WTC11 (cell line): ENCODE measurements at regions not wholly inside any gene's neighbourhood (a gene's known extent, or its start where the extent isn't known, plus 50 kb on each side); places are given as distances from the start of the nearest gene placed in this dataset.

Source experiments
- ATAC-seq: fragments of 200-7000 bp; cut with Tn5 transposase; 2 replicates; pipeline ENCODE4 v1.10.0; 2021; ENCODE audit warnings: mild to moderate bottlenecking, moderate library complexity
- CTCF ChIA-PET: fragments of 300-600 bp; sonication (Branson Sonifier 250); formaldehyde crosslinking; loops from one replicate; lab custom pipeline; 2021; ENCODE audit warnings: antibody characterized with exemption; lab: Charles Lee
- POLR2A ChIA-PET: fragments of 350-600 bp; sonication (Branson Sonifier 250); formaldehyde crosslinking; loops from one replicate; lab custom pipeline; 2021; ENCODE audit warnings: antibody characterized with exemption; lab: Charles Lee
- DNase-seq: peaks from one replicate; pipeline ENCODE4 v3.0.0; 2021; ENCODE audit warnings: low spot score
- H3K27ac Mint-ChIP-seq: 2 replicates; pipeline ENCODE4 v1.8.0; 2021; ENCODE audit warnings: mixed read lengths
- H3K27me3 Mint-ChIP-seq: 2 replicates; pipeline ENCODE4 v1.8.0; 2021; ENCODE audit warnings: low read depth, mild to moderate bottlenecking, moderate library complexity, mixed read lengths
- H3K36me3 Mint-ChIP-seq: 2 replicates; pipeline ENCODE4 v1.8.0; 2021; ENCODE audit warnings: mixed read lengths
- H3K4me1 Mint-ChIP-seq: 2 replicates; pipeline ENCODE4 v1.8.0; 2022; ENCODE audit warnings: mixed read lengths
- H3K4me3 Mint-ChIP-seq: 2 replicates; pipeline ENCODE4 v1.8.0; 2021; ENCODE audit warnings: mild to moderate bottlenecking, moderate library complexity, mixed read lengths
- H3K9me3 Mint-ChIP-seq: 2 replicates; pipeline ENCODE4 v1.8.0; 2021; ENCODE audit warnings: mixed read lengths
- FOXJ3 ChIP-seq: sonication (generic); formaldehyde crosslinking; IDR thresholded peaks from 2 replicates; pipeline ENCODE4 v1.9.0; 2021; ENCODE audit warnings: missing genetic modification reagents, mild to moderate bottlenecking, borderline replicate concordance
- GABPB1 ChIP-seq: sonication (generic); formaldehyde crosslinking; IDR thresholded peaks from 2 replicates; pipeline ENCODE4 v1.8.1; 2023; ENCODE audit warnings: mild to moderate bottlenecking, missing genetic modification reagents
- IRF2 ChIP-seq: sonication (generic); formaldehyde crosslinking; IDR thresholded peaks from 2 replicates; pipeline ENCODE4 v1.8.0; 2022; ENCODE audit warnings: low read depth, missing genetic modification reagents, borderline replicate concordance
- JAZF1 ChIP-seq: fragments of 250-450 bp; sonication (Bioruptor Pico); IDR thresholded peaks from 2 replicates; pipeline ENCODE4 v1.9.0; 2021; ENCODE audit warnings: moderate library complexity, mild to moderate bottlenecking, inconsistent platforms
- MYBL2 ChIP-seq: sonication (generic); formaldehyde crosslinking; IDR thresholded peaks from 2 replicates; pipeline ENCODE4 v1.8.1; 2023; ENCODE audit warnings: mild to moderate bottlenecking, moderate library complexity, missing genetic modification reagents
- NFE2L1 ChIP-seq: sonication (generic); formaldehyde crosslinking; IDR thresholded peaks from 2 replicates; pipeline ENCODE4 v1.8.1; 2023; ENCODE audit warnings: missing genetic modification reagents
- NFYB ChIP-seq: sonication (generic); formaldehyde crosslinking; conservative IDR thresholded peaks from 2 replicates; pipeline ENCODE4 v1.8.0; 2022; ENCODE audit warnings: low read depth, missing genetic modification reagents
- NR1H2 ChIP-seq: sonication (generic); formaldehyde crosslinking; IDR thresholded peaks from 2 replicates; pipeline ENCODE4 v1.9.0; 2021; ENCODE audit warnings: mild to moderate bottlenecking, moderate library complexity, missing genetic modification reagents
- TCF7 ChIP-seq: sonication (generic); formaldehyde crosslinking; IDR thresholded peaks from 2 replicates; pipeline ENCODE4 v1.8.0; 2022; ENCODE audit warnings: mild to moderate bottlenecking, low read depth, missing genetic modification reagents, moderate library complexity
- ZNF317 ChIP-seq: sonication (generic); formaldehyde crosslinking; IDR thresholded peaks from 2 replicates; pipeline ENCODE4 v1.8.1; 2023; ENCODE audit warnings: low read depth, mild to moderate bottlenecking, moderate library complexity, missing genetic modification reagents, borderline replicate concordance
- ZNF396 ChIP-seq: fragments of 250-450 bp; sonication (Bioruptor Pico); IDR thresholded peaks from 2 replicates; pipeline ENCODE4 v1.8.0; 2021; ENCODE audit warnings: mild to moderate bottlenecking, moderate library complexity, borderline replicate concordance
- ZNF416 ChIP-seq: fragments of 250-450 bp; sonication (Bioruptor Pico); IDR thresholded peaks from 2 replicates; pipeline ENCODE4 v1.9.0; 2021; ENCODE audit warnings: mild to moderate bottlenecking, inconsistent platforms
- TF ChIP-seq, protein P1 (sequence below): sonication (generic); formaldehyde crosslinking; IDR thresholded peaks from 2 replicates; pipeline ENCODE4 v1.8.0; 2022; ENCODE audit warnings: mild to moderate bottlenecking, missing genetic modification reagents
- TF ChIP-seq, protein P2 (sequence below): fragments of 250-450 bp; sonication (Bioruptor Pico); IDR thresholded peaks from 2 replicates; pipeline ENCODE4 v1.9.0; 2021; ENCODE audit warnings: moderate library complexity, mild to moderate bottlenecking, inconsistent platforms, borderline replicate concordance
- TF ChIP-seq, protein P3 (sequence below): sonication (generic); formaldehyde crosslinking; IDR thresholded peaks from 2 replicates; pipeline ENCODE4 v1.8.1; 2022; ENCODE audit warnings: low read depth, mild to moderate bottlenecking, moderate library complexity, missing genetic modification reagents, borderline replicate concordance
- TF ChIP-seq, protein P4 (sequence below): fragments of 250-450 bp; sonication (Bioruptor Pico); IDR thresholded peaks from 2 replicates; pipeline ENCODE4 v1.9.0; 2021; ENCODE audit warnings: mild to moderate bottlenecking, borderline replicate concordance
- TF ChIP-seq, protein P5 (sequence below): sonication (generic); formaldehyde crosslinking; IDR thresholded peaks from 2 replicates; pipeline ENCODE4 v1.8.0; 2023; ENCODE audit warnings: missing genetic modification reagents, mild to moderate bottlenecking, borderline replicate concordance
- TF ChIP-seq, protein P6 (sequence below): fragments of 200-600 bp; IDR thresholded peaks from 2 replicates; pipeline ENCODE4 v1.8.0; 2022; ENCODE audit warnings: antibody characterized with exemption
- TF ChIP-seq, protein P7 (sequence below): sonication (generic); formaldehyde crosslinking; IDR thresholded peaks from 2 replicates; pipeline ENCODE4 v1.8.1; 2022; ENCODE audit warnings: missing genetic modification reagents, borderline replicate concordance

DNA sequence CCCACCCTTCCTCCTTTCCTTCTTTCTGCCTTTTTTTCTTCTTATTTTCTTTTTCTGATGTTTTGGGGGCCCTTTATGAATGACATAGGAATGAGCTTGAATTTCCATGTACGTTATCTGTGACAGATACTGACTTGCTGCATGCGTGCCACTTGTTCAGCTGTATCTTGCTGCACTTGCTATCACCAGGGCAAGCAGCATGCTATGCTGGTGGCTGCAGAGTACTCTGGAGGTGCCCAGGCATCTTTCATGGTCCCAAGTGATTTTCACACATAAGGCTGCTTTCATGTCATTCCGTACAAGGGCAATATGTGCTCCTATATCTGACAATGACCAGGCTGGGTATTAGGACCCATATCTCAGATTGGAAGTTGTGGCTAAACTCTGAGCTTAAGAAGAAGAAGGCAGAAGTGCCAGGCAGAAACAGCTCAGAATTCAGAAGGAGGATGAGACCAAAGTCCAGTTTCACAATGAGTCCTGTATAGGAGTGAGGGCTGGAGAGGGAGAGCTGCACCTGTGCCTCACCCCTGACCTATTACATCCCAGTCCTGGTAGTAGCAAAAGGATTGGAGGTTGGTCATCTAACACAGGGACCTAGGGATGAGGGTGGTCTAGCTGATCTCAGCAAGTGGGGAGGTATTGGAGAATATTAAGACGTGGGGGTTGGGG, 299.0 kb upstream of the DDHD1 start:
- no peaks in the 10 kb centered on the region for H3K36me3 Mint-ChIP-seq
- H3K27me3 Mint-ChIP-seq = no peaks in the 10 kb centered on the region
- no peak overlapping the region for H3K27ac Mint-ChIP-seq
- POLR2A ChIA-PET = no interaction called here
- H3K9me3 Mint-ChIP-seq = no peaks in the 10 kb centered on the region; the same call in 1 of the 2 replicates
- no peak overlapping the region for H3K4me3 Mint-ChIP-seq
- TF ChIP-seq, protein P1, sequence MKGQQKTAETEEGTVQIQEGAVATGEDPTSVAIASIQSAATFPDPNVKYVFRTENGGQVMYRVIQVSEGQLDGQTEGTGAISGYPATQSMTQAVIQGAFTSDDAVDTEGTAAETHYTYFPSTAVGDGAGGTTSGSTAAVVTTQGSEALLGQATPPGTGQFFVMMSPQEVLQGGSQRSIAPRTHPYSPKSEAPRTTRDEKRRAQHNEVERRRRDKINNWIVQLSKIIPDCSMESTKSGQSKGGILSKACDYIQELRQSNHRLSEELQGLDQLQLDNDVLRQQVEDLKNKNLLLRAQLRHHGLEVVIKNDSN (CRISPR knock-in tag) = no peak
- TF ChIP-seq ZNF317 (CRISPR knock-in tag) (no peak), ZNF416 (CRISPR knock-in tag) (no peak), NR1H2 (CRISPR knock-in tag) (no peak), ZNF396 (CRISPR knock-in tag) (no peak), MYBL2 (CRISPR knock-in tag) (no peak), IRF2 (CRISPR knock-in tag) (no peak), NFYB (CRISPR knock-in tag) (no peak)
- TF ChIP-seq, protein P2, sequence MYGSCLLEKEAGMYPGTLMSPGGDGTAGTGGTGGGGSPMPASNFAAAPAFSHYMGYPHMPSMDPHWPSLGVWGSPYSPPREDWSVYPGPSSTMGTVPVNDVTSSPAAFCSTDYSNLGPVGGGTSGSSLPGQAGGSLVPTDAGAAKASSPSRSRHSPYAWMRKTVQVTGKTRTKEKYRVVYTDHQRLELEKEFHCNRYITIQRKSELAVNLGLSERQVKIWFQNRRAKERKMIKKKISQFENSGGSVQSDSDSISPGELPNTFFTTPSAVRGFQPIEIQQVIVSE (CRISPR knock-in tag) = no peak
- TF ChIP-seq, protein P3, sequence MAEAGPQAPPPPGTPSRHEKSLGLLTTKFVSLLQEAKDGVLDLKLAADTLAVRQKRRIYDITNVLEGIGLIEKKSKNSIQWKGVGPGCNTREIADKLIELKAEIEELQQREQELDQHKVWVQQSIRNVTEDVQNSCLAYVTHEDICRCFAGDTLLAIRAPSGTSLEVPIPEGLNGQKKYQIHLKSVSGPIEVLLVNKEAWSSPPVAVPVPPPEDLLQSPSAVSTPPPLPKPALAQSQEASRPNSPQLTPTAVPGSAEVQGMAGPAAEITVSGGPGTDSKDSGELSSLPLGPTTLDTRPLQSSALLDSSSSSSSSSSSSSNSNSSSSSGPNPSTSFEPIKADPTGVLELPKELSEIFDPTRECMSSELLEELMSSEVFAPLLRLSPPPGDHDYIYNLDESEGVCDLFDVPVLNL = no peak
- TF ChIP-seq, protein P4, sequence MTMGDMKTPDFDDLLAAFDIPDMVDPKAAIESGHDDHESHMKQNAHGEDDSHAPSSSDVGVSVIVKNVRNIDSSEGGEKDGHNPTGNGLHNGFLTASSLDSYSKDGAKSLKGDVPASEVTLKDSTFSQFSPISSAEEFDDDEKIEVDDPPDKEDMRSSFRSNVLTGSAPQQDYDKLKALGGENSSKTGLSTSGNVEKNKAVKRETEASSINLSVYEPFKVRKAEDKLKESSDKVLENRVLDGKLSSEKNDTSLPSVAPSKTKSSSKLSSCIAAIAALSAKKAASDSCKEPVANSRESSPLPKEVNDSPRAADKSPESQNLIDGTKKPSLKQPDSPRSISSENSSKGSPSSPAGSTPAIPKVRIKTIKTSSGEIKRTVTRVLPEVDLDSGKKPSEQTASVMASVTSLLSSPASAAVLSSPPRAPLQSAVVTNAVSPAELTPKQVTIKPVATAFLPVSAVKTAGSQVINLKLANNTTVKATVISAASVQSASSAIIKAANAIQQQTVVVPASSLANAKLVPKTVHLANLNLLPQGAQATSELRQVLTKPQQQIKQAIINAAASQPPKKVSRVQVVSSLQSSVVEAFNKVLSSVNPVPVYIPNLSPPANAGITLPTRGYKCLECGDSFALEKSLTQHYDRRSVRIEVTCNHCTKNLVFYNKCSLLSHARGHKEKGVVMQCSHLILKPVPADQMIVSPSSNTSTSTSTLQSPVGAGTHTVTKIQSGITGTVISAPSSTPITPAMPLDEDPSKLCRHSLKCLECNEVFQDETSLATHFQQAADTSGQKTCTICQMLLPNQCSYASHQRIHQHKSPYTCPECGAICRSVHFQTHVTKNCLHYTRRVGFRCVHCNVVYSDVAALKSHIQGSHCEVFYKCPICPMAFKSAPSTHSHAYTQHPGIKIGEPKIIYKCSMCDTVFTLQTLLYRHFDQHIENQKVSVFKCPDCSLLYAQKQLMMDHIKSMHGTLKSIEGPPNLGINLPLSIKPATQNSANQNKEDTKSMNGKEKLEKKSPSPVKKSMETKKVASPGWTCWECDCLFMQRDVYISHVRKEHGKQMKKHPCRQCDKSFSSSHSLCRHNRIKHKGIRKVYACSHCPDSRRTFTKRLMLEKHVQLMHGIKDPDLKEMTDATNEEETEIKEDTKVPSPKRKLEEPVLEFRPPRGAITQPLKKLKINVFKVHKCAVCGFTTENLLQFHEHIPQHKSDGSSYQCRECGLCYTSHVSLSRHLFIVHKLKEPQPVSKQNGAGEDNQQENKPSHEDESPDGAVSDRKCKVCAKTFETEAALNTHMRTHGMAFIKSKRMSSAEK = no peak
- TF ChIP-seq, protein P5, sequence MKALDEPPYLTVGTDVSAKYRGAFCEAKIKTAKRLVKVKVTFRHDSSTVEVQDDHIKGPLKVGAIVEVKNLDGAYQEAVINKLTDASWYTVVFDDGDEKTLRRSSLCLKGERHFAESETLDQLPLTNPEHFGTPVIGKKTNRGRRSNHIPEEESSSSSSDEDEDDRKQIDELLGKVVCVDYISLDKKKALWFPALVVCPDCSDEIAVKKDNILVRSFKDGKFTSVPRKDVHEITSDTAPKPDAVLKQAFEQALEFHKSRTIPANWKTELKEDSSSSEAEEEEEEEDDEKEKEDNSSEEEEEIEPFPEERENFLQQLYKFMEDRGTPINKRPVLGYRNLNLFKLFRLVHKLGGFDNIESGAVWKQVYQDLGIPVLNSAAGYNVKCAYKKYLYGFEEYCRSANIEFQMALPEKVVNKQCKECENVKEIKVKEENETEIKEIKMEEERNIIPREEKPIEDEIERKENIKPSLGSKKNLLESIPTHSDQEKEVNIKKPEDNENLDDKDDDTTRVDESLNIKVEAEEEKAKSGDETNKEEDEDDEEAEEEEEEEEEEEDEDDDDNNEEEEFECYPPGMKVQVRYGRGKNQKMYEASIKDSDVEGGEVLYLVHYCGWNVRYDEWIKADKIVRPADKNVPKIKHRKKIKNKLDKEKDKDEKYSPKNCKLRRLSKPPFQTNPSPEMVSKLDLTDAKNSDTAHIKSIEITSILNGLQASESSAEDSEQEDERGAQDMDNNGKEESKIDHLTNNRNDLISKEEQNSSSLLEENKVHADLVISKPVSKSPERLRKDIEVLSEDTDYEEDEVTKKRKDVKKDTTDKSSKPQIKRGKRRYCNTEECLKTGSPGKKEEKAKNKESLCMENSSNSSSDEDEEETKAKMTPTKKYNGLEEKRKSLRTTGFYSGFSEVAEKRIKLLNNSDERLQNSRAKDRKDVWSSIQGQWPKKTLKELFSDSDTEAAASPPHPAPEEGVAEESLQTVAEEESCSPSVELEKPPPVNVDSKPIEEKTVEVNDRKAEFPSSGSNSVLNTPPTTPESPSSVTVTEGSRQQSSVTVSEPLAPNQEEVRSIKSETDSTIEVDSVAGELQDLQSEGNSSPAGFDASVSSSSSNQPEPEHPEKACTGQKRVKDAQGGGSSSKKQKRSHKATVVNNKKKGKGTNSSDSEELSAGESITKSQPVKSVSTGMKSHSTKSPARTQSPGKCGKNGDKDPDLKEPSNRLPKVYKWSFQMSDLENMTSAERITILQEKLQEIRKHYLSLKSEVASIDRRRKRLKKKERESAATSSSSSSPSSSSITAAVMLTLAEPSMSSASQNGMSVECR (CRISPR knock-in tag) = no peak
- TF ChIP-seq, all 79 proteins: peak for 0
- ATAC-seq (no peak), DNase-seq (no peak)
- CTCF ChIA-PET = no interaction called here
- H3K4me1 Mint-ChIP-seq = peaks cover 12% of the 10 kb centered on the region

DNA sequence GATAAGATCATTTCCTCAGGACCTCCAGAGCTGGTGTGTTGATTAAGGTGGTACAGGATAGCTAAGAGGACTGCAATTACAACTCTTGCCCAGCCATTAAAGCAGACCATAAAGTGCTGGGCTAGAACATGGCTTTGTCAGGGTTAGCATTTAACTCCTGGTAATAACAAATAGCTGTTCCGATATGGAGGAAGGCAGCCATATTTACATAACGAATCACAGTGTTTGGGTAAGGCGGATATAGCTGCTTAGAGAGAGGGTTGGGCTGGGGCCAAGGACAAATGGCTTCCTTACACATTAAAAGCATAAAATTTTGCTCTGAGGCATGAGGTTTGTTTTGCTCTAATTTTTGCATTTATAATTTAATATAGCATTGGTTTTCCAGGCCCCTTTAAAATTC, 297.7 kb upstream of the DDHD1 start:
- ATAC-seq (no peak), DNase-seq (no peak)
- no peaks in the 10 kb centered on the region; the same call in 1 of the 2 replicates for H3K9me3 Mint-ChIP-seq
- no peak overlapping the region for H3K4me3 Mint-ChIP-seq
- H3K4me1 Mint-ChIP-seq = peaks cover 12% of the 10 kb centered on the region
- no peak overlapping the region for H3K27ac Mint-ChIP-seq
- ChIA-PET POLR2A (no interaction called here), CTCF (no interaction called here)
- no peaks in the 10 kb centered on the region for H3K36me3 Mint-ChIP-seq
- no peaks in the 10 kb centered on the region for H3K27me3 Mint-ChIP-seq
- TF ChIP-seq, protein P6, sequence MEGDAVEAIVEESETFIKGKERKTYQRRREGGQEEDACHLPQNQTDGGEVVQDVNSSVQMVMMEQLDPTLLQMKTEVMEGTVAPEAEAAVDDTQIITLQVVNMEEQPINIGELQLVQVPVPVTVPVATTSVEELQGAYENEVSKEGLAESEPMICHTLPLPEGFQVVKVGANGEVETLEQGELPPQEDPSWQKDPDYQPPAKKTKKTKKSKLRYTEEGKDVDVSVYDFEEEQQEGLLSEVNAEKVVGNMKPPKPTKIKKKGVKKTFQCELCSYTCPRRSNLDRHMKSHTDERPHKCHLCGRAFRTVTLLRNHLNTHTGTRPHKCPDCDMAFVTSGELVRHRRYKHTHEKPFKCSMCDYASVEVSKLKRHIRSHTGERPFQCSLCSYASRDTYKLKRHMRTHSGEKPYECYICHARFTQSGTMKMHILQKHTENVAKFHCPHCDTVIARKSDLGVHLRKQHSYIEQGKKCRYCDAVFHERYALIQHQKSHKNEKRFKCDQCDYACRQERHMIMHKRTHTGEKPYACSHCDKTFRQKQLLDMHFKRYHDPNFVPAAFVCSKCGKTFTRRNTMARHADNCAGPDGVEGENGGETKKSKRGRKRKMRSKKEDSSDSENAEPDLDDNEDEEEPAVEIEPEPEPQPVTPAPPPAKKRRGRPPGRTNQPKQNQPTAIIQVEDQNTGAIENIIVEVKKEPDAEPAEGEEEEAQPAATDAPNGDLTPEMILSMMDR = no peak
- TF ChIP-seq TCF7 = no peak
- no peak for TF ChIP-seq FOXJ3 (CRISPR knock-in tag)
- no peak for TF ChIP-seq JAZF1
- TF ChIP-seq, protein P7, sequence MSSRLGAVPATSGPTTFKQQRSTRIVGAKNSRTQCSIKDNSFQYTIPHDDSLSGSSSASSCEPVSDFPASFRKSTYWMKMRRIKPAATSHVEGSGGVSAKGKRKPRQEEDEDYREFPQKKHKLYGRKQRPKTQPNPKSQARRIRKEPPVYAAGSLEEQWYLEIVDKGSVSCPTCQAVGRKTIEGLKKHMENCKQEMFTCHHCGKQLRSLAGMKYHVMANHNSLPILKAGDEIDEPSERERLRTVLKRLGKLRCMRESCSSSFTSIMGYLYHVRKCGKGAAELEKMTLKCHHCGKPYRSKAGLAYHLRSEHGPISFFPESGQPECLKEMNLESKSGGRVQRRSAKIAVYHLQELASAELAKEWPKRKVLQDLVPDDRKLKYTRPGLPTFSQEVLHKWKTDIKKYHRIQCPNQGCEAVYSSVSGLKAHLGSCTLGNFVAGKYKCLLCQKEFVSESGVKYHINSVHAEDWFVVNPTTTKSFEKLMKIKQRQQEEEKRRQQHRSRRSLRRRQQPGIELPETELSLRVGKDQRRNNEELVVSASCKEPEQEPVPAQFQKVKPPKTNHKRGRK = no peak
- no peak for TF ChIP-seq NFE2L1
- no peak for TF ChIP-seq GABPB1 (CRISPR knock-in tag)
